ENCODE measurements at regions not wholly inside any gene's neighbourhood (a gene's known extent, or its start where the extent isn't known, plus 50 kb on each side); places are given as distances from the start of the nearest gene placed in this dataset.

DNA sequence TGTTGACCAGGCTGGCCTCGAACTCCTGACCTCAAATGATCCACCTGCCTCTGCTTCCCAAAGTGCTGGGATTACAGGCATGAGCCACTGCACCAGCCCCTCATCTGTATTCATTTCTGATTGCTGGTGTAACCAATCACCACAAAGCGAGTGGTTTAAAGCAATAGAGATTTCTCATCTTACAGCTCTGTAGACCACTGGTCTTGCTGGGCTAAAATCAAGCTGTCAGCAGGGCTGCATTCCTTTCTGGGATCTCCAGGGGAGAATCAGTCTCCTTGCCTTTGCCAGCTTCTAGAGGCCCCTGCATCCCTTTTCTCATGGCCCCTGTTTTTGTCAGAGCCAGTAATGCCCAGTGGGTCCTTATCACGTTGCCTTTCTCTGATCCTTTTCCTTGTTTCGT, 49.9 kb upstream of the PMEPA1 start:
- TF ChIP-seq, protein P1, sequence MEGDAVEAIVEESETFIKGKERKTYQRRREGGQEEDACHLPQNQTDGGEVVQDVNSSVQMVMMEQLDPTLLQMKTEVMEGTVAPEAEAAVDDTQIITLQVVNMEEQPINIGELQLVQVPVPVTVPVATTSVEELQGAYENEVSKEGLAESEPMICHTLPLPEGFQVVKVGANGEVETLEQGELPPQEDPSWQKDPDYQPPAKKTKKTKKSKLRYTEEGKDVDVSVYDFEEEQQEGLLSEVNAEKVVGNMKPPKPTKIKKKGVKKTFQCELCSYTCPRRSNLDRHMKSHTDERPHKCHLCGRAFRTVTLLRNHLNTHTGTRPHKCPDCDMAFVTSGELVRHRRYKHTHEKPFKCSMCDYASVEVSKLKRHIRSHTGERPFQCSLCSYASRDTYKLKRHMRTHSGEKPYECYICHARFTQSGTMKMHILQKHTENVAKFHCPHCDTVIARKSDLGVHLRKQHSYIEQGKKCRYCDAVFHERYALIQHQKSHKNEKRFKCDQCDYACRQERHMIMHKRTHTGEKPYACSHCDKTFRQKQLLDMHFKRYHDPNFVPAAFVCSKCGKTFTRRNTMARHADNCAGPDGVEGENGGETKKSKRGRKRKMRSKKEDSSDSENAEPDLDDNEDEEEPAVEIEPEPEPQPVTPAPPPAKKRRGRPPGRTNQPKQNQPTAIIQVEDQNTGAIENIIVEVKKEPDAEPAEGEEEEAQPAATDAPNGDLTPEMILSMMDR (IDR thresholded peaks at IDR 0.05), result no peak
- no peak for DNase-seq (ENCODE audit: low spot score)
- Histone ChIP-seq H3K27me3 (no peaks in the 10 kb centered on the region), H3K27ac (no peak overlapping the region), H3K36me3 (no peaks in the 10 kb centered on the region), H3K4me1 (no peaks in the 10 kb centered on the region), H3K4me3 (no peak overlapping the region), H3K9me3 (peaks cover 0 to 18% of the 10 kb centered on the region in 2 donors)

MicroRNAs encoded in the stretch of these regions (microRNA counts, 767-probe panel; counts per million panel counts)
- microRNA hsa-miR-4532, result 0 to 845 counts per million in 2 donors

Small RNA genes lying in the stretch of these regions (microRNA-seq; reads per million reads assigned to microRNA genes)
- gene MIR4532 (ENCODE audit: borderline number of aligned reads in 2 of 2, borderline replicate concordance in 1 of 2), result 0 to 0.71 reads per million in 2 donors
